HEK293 (cell line): ENCODE measurements at regions not wholly inside any gene's neighbourhood (a gene's known extent, or its start where the extent isn't known, plus 50 kb on each side); places are given as distances from the start of the nearest gene placed in this dataset.

Experiments used
- YY1 ChIP-seq: fragments of 450-650 bp; formaldehyde crosslinking; IDR thresholded peaks from 2 replicates; pipeline ENCODE4 v1.5.1; 2018; ENCODE audit warnings: missing biosample characterization, missing genetic modification characterization
- ZFP3 ChIP-seq: fragments of 450-650 bp; formaldehyde crosslinking; IDR thresholded peaks from 2 replicates; pipeline ENCODE4 v1.5.1; 2016; ENCODE audit warnings: low read depth, missing biosample characterization, missing genetic modification characterization
- ZFP41 ChIP-seq: fragments of 450-650 bp; formaldehyde crosslinking; IDR thresholded peaks from 2 replicates; pipeline ENCODE4 v1.5.1; 2016; ENCODE audit warnings: missing biosample characterization, missing genetic modification characterization, borderline replicate concordance
- ZNF404 ChIP-seq: fragments of 450-650 bp; formaldehyde crosslinking; IDR thresholded peaks from 2 replicates; pipeline ENCODE4 v1.5.1; 2017; ENCODE audit warnings: missing biosample characterization, missing genetic modification characterization
- ZNF561 ChIP-seq: fragments of 450-650 bp; IDR thresholded peaks from 2 replicates; pipeline ENCODE4 v1.5.1; 2018; ENCODE audit warnings: missing biosample characterization, missing genetic modification characterization, borderline replicate concordance
- ZNF76 ChIP-seq: fragments of 450-650 bp; formaldehyde crosslinking; IDR thresholded peaks from 2 replicates; pipeline ENCODE4; 2016; ENCODE audit warnings: low read depth, missing biosample characterization, missing genetic modification characterization, borderline replicate concordance
- TF ChIP-seq, protein P1 (sequence below): fragments of 450-650 bp; formaldehyde crosslinking; IDR thresholded peaks from 2 replicates; pipeline ENCODE4 v1.5.1; 2016; ENCODE audit warnings: missing biosample characterization, missing genetic modification characterization
- TF ChIP-seq, protein P2 (sequence below): fragments of 450-650 bp; formaldehyde crosslinking; IDR thresholded peaks from 2 replicates; pipeline ENCODE4 v1.5.1; 2016; ENCODE audit warnings: missing biosample characterization, missing genetic modification characterization

DNA sequence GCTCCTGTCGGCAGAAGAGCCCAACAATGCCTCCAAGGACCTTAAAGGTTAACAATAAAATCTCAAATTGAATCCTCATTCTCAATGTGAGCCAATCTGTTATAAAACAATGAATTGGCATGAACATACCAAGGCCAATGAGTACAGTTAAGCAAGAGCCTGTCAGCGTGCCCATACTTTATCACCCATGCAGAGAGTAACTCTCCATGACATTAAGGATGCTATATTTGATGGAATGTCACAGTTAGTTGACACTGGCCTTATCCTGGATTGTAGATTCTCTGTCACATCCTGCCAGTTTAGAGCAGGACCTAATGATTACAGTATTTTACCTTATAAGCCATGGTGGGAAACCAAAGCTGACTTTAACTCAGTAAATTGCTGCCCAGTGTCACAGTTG lies 335.4 kb upstream of the MDFIC2 start:
- TF ChIP-seq, protein P1, sequence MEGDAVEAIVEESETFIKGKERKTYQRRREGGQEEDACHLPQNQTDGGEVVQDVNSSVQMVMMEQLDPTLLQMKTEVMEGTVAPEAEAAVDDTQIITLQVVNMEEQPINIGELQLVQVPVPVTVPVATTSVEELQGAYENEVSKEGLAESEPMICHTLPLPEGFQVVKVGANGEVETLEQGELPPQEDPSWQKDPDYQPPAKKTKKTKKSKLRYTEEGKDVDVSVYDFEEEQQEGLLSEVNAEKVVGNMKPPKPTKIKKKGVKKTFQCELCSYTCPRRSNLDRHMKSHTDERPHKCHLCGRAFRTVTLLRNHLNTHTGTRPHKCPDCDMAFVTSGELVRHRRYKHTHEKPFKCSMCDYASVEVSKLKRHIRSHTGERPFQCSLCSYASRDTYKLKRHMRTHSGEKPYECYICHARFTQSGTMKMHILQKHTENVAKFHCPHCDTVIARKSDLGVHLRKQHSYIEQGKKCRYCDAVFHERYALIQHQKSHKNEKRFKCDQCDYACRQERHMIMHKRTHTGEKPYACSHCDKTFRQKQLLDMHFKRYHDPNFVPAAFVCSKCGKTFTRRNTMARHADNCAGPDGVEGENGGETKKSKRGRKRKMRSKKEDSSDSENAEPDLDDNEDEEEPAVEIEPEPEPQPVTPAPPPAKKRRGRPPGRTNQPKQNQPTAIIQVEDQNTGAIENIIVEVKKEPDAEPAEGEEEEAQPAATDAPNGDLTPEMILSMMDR (tag by site-specific recombination) = no peak
- TF ChIP-seq ZFP41 (tag by site-specific recombination) = no peak
- TF ChIP-seq, protein P2, sequence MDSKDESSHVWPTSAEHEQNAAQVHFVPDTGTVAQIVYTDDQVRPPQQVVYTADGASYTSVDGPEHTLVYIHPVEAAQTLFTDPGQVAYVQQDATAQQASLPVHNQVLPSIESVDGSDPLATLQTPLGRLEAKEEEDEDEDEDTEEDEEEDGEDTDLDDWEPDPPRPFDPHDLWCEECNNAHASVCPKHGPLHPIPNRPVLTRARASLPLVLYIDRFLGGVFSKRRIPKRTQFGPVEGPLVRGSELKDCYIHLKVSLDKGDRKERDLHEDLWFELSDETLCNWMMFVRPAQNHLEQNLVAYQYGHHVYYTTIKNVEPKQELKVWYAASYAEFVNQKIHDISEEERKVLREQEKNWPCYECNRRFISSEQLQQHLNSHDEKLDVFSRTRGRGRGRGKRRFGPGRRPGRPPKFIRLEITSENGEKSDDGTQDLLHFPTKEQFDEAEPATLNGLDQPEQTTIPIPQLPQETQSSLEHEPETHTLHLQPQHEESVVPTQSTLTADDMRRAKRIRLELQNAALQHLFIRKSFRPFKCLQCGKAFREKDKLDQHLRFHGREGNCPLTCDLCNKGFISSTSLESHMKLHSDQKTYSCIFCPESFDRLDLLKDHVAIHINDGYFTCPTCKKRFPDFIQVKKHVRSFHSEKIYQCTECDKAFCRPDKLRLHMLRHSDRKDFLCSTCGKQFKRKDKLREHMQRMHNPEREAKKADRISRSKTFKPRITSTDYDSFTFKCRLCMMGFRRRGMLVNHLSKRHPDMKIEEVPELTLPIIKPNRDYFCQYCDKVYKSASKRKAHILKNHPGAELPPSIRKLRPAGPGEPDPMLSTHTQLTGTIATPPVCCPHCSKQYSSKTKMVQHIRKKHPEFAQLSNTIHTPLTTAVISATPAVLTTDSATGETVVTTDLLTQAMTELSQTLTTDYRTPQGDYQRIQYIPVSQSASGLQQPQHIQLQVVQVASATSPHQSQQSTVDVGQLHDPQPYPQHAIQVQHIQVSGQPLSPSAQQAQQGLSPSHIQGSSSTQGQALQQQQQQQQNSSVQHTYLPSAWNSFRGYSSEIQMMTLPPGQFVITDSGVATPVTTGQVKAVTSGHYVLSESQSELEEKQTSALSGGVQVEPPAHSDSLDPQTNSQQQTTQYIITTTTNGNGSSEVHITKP (tag by site-specific recombination) = no peak
- no peak for TF ChIP-seq YY1
- no peak for TF ChIP-seq ZNF76 (tag by site-specific recombination)
- TF ChIP-seq ZFP3 (tag by site-specific recombination) = no peak
- no peak for TF ChIP-seq ZNF561
- no peak for TF ChIP-seq ZNF404 (tag by site-specific recombination)
